Astrocyte of the spinal cord (primary cell): ENCODE measurements at regions not wholly inside any gene's neighbourhood (a gene's known extent, or its start where the extent isn't known, plus 50 kb on each side); places are given as distances from the start of the nearest gene placed in this dataset.

Source experiments
- DNase-seq: peaks from one replicate; pipeline ENCODE4 v3.0.0; 2011; ENCODE audit warnings: low read depth, low spot score
- H3K4me3 ChIP-seq: 2 replicates; pipeline ENCODE4 v1.5.1; 2011; ENCODE audit warnings: low read depth, mild to moderate bottlenecking, low read length, moderate library complexity
- CTCF ChIP-seq: IDR thresholded peaks from 2 replicates; pipeline ENCODE4 v1.5.1; 2012; ENCODE audit warnings: low read depth, mild to moderate bottlenecking, low read length, inconsistent platforms
- in situ Hi-C: cut with HindIII; loops from 2 replicates; pipeline ENCODE4 v1.10.0; 2017; ENCODE audit warnings: low sequenced_read_pairs

GRCh38 chr13:65881561-65882155 lies 1348.5 kb downstream of the PCDH9 start:
- TF ChIP-seq CTCF: no peak
- in situ Hi-C loops: no loop called here

GRCh38 chr13:65875031-65875430 lies 1355.1 kb downstream of the PCDH9 start:
- no peak for TF ChIP-seq CTCF
- DNase-seq: no peak
- in situ Hi-C loops: no loop called here
- no peak overlapping the region for H3K4me3 ChIP-seq

More at GRCh38 chr13:65881561-65882155, 1348.5 kb downstream of the PCDH9 start:
- no peak for DNase-seq
- no peak overlapping the region for H3K4me3 ChIP-seq

- H3K4me3 ChIP-seq: no peak overlapping the region
- no peak for DNase-seq
- in situ Hi-C loops: no loop called here
- no peak for TF ChIP-seq CTCF
Measured at GRCh38 chr13:65872448-65872847, 1357.7 kb downstream of the PCDH9 start.

GRCh38 chr13:65868884-65869283 lies 1361.3 kb downstream of the PCDH9 start:
- DNase-seq: no peak
- in situ Hi-C loops: no loop called here
- TF ChIP-seq CTCF: no peak
- no peak overlapping the region for H3K4me3 ChIP-seq

- in situ Hi-C loops: no loop called here
- TF ChIP-seq CTCF: no peak
- no peak overlapping the region for H3K4me3 ChIP-seq
- no peak for DNase-seq
Measured at GRCh38 chr13:65868099-65868498, 1362.0 kb downstream of the PCDH9 start.

GRCh38 chr13:65866138-65866537 lies 1364.0 kb downstream of the PCDH9 start:
- DNase-seq: no peak
- in situ Hi-C loops: no loop called here
- TF ChIP-seq CTCF: no peak
- no peak overlapping the region for H3K4me3 ChIP-seq
